ENCODE measurements at regions not wholly inside any gene's neighbourhood (a gene's known extent, or its start where the extent isn't known, plus 50 kb on each side); places are given as distances from the start of the nearest gene placed in this dataset.

GRCh38 chr2:118216224-118216623, 128.0 kb downstream of the INSIG2 start:
- TF ChIP-seq CTCF (IDR thresholded peaks at IDR 0.05) (no peak), POLR2A (IDR thresholded peaks at IDR 0.05; ENCODE audit: low read depth) (no peak), EP300 (IDR thresholded peaks at IDR 0.05) (no peak)

Measured in esophagus muscularis mucosa (tissue), 4 donors.